ACHN (cell line): ENCODE measurements at regions not wholly inside any gene's neighbourhood (a gene's known extent, or its start where the extent isn't known, plus 50 kb on each side); places are given as distances from the start of the nearest gene placed in this dataset.
"Not testable (repeated sequence)": the region's sequence is repeated elsewhere in the genome, so short reads cannot be mapped to it uniquely, and the experiment has no call there.

Experiments
- DNase-seq: peaks from one replicate; pipeline ENCODE4 v3.0.0-alpha.2; 2015
- in situ Hi-C: cut with HindIII; loops from 2 replicates; pipeline ENCODE4 v1.10.0; 2017; ENCODE audit warnings: low sequenced_read_pairs, low pct_ligation_motif_present, low pct_unique_long_range_greater_than_20kb

GRCh38 chr5:57931807-57932206 is 449.2 kb upstream of the ACTBL2 start:
- no peak for DNase-seq
- in situ Hi-C loops = no loop called here

GRCh38 chr5:57931352-57931751 is 448.7 kb upstream of the ACTBL2 start:
- in situ Hi-C loops = no loop called here
- no peak for DNase-seq

DNA sequence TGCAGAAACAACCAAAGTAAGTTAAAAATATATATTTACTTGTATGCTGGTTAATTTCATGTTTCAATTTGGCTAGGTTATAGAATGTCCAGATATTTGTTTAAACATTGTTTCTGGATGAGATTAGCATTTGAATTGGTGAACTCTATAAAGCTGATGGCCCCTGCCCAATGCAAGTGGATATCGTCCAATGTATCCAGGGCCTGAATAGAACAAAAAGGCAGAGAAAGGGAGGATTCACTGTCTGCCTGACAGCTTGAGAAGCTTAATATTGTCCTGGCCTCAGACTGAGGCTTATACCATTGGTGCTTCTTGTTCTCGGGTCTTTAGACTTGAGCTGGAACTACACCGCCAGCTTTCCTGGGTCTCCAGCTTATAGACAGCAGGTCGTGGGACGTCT is 446.7 kb upstream of the ACTBL2 start:
- in situ Hi-C loops = no loop called here
- DNase-seq = no peak

DNA sequence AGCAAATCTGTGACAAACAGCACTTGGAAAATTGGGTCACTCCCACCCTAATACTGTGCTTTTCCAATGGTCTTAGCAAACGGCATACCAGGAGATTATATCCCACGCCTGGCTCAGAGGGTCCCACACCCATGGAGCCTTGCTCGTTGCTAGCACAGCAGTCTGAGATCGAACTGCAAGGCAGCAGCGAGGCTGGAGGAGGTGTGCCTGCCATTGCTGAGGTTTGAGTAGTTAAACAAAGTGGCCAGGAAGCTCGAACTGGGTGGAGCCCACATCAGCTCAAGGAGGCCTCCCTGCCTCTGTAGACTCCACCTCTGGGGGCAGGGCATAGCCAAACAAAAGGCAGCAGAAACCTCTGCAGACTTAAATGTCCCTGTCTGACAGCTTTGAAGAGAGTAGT is 440.5 kb upstream of the ACTBL2 start:
- DNase-seq, in situ Hi-C loops: not testable (repeated sequence)

- in situ Hi-C loops = no loop called here
Observed at GRCh38 chr5:57917004-57917403, 434.4 kb upstream of the ACTBL2 start.

GRCh38 chr5:57915536-57915935 is 432.9 kb upstream of the ACTBL2 start:
- no peak for DNase-seq
- in situ Hi-C loops = no loop called here

More at GRCh38 chr5:57917004-57917403, 434.4 kb upstream of the ACTBL2 start:
- DNase-seq = no peak

- in situ Hi-C loops = no loop called here
- DNase-seq = no peak
Observed at GRCh38 chr5:57911438-57911837, 428.8 kb upstream of the ACTBL2 start.

DNA sequence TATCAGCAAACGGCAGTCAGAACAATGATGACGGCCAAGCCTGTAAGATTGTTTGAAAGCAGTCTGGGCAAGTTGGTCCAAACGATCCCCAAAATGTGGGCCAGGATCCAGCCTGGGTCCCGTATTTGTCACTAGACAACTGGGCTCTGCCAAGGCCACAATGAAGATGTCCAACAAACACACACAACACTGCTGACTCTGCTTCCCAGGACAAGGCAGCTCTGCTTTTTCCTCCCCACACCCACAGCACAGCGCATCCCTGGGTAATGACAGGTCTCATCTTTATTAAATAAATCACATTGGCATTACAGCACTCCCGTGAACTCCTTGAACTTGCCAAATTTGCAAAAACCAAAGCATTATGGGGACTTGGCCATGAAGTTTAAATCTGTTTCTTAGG is 424.1 kb upstream of the ACTBL2 start:
- DNase-seq = no peak
- in situ Hi-C loops = no loop called here

GRCh38 chr5:57903458-57903857 is 420.8 kb upstream of the ACTBL2 start:
- in situ Hi-C loops = no loop called here

GRCh38 chr5:57902095-57902494 is 419.5 kb upstream of the ACTBL2 start:
- in situ Hi-C loops = no loop called here
- no peak for DNase-seq

More at GRCh38 chr5:57903458-57903857, 420.8 kb upstream of the ACTBL2 start:
- DNase-seq = no peak

DNA sequence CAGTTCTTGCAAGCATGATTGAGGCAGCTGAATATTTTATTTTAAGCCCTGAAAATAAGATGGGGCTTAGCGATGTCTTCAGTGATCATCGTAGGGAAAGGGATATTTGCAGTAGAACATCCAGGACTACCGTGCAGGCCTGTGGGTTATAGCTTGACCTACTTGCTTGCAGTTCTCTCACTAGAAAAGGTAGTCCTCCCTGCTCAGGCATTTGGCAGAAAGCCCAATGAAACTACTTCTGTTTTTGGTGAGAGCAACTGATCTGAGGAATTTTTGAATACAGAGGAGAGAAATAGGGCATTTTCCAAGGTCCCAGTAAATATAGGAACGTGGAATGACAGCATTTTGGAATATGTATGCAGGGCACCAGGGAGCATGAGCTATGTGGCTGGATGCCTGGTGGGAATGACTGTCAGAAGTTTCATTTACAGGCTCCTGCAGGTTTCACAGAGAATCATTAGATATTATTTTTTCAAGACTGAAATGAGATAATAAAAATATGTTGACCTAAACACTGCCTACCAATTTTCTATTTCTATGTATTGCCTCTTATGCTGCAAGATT is 417.9 kb upstream of the ACTBL2 start:
- in situ Hi-C loops = no loop called here
- DNase-seq = no peak

DNA sequence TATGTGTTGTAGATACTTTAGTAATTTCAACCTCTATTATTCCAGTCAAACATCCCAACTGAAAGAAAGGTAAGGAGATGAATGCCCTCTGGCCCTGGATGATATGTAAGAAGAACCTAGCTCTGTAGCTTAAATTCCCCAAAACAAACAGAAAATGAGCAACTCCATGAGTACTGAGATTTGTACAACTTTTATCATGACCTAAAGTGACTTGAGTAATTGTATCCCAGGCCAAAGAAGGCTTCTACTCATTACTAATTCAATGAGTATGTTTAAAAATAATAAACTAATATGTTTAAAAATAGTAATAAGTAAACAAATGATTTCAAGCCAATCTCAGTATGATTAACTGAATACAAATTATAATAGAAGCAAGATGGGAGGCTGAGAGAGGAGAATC is 414.0 kb upstream of the ACTBL2 start:
- in situ Hi-C loops = no loop called here

GRCh38 chr5:57895766-57896165 is 413.2 kb upstream of the ACTBL2 start:
- in situ Hi-C loops = no loop called here
- no peak for DNase-seq

More for the DNA sequence above, 414.0 kb upstream of the ACTBL2 start:
- no peak for DNase-seq

DNA sequence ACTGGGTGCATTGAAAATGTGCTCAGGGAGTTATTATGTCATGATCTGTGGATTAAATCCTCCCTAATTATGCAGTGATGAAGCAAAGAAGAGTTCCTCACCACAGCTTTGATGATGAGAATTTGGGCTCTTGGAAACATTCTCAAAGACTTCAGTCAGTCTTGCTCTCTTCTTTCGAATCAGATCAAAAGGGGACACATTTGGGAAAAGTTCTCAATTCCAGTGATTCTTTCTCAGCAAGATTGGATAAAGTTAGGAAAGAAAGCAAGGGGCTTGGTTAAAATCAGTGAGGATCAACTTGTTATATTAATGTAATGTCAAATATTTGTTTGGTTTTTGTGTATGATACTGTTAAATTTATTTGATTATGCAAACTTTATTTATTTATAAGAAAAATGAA is 411.3 kb upstream of the ACTBL2 start:
- no peak for DNase-seq
- in situ Hi-C loops = no loop called here

DNA sequence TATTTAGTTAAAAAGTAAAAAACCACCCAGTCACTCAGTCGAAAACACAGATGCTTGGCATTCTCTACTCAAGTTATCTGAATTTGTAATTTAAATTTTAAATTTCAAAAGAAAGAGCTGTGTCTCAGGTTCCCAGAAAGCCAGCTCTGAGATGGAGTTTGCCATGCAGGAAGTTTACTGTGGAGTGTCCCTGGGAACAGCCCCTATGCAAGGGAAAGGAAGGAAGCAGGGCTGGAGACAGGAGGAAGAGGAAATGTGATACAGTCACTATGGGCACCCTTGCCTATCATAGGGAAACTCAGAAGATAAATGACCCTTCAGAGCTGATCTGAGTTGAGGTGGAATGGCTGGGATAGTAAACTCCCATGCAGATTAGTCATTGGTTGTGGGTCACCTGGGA is 408.8 kb upstream of the ACTBL2 start:
- in situ Hi-C loops = no loop called here
- DNase-seq = no peak

- in situ Hi-C loops = no loop called here
Observed at GRCh38 chr5:57889558-57889957, 406.9 kb upstream of the ACTBL2 start.

DNA sequence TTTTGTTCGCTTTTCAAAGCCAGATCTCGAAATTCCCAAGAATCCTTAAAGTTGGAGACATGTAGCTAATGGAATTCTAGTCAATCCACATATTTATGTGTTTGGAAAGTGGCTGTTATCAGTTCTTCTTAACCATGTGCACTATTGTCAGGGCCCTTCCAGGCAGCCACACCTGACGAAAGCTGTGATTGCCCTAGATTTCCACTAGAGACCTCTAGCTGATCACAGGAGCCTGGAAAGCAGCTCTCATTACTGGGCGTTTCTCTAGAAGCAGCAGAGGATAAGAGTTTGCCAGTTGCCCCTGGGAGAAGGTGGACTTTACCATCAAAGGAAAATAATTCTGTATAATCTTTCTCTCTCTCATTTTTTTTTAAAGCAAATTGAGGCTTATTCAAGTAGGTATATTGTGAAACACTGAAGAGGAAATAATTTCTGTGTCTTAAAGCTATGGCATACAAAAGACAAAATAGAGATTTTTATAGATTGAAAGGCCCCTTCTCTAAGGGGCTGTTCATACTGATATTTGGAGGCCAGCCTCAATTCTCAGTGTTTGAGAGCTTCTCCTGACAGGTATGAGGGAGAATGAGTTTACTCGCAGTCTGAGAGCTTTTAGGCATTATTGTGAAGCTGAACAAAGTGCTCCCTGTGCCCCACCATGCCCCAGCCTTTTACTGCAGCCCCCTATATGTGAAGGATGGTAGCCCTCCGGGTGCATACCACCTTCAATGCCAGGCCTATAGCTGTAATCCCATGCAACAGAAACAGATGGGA is 405.4 kb upstream of the ACTBL2 start:
- in situ Hi-C loops = no loop called here

More at GRCh38 chr5:57889558-57889957, 406.9 kb upstream of the ACTBL2 start:
- DNase-seq = peak; percentile 98

GRCh38 chr5:57884346-57885102 is 401.9 kb upstream of the ACTBL2 start:
- in situ Hi-C loops = no loop called here
- DNase-seq = no peak

More for the DNA sequence above, 405.4 kb upstream of the ACTBL2 start:
- peak; percentile 86 for DNase-seq

GRCh38 chr5:57880216-57880615 is 397.6 kb upstream of the ACTBL2 start:
- no peak for DNase-seq
- in situ Hi-C loops = no loop called here
